ES-I3 (cell line): ENCODE measurements at regions not wholly inside any gene's neighbourhood (a gene's known extent, or its start where the extent isn't known, plus 50 kb on each side); places are given as distances from the start of the nearest gene placed in this dataset.

ENCODE experiments used
- H3K36me3 ChIP-seq: 2 replicates; pipeline ENCODE4 v1.6.1; 2013; ENCODE audit warnings: mild to moderate bottlenecking, low read length, control low read depth, moderate library complexity; ENCODE audit not compliant: insufficient read depth
- H3K4me1 ChIP-seq: 2 replicates; pipeline ENCODE4 v1.6.1; 2013; ENCODE audit warnings: mild to moderate bottlenecking, control low read depth, low read length; ENCODE audit not compliant: insufficient read depth
- H3K9ac ChIP-seq: 2 replicates; pipeline ENCODE4 v1.6.1; 2013; ENCODE audit warnings: low read depth, mild to moderate bottlenecking, low read length, moderate library complexity
- H3K9me3 ChIP-seq: 2 replicates; pipeline ENCODE4 v1.6.1; 2013; ENCODE audit warnings: mild to moderate bottlenecking, low read length, moderate library complexity; ENCODE audit not compliant: control insufficient read depth, insufficient read depth

GRCh38 chr2:52695731-52696130 lies 1071.9 kb upstream of the CHAC2 start:
- Histone ChIP-seq H3K36me3 (no peaks in the 10 kb centered on the region), H3K4me1 (no peaks in the 10 kb centered on the region), H3K9ac (no peak overlapping the region), H3K9me3 (no peaks in the 10 kb centered on the region)

DNA sequence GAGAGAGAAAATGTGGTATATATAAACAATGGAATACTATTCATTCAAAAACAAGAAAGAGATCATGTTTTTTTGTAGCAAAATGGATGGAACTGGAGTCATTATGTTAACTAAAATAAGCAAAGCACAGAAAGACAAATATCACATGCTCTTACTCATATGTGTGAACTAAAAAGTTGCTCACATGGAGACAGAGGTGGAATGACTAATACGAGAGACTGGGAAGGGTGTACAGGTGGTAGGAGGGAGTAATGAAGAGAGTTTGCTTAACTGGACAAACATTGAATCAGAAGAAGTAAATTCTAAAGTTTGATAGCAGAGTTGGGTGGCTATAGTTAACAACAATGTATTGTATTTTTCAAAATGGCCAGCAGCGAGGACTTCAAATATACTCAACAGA lies 1080.7 kb upstream of the CHAC2 start:
- Histone ChIP-seq H3K36me3 (no peaks in the 10 kb centered on the region), H3K9me3 (peaks cover 8% of the 10 kb centered on the region; the same call in 1 of the 2 replicates), H3K9ac (no peak overlapping the region), H3K4me1 (no peaks in the 10 kb centered on the region)

DNA sequence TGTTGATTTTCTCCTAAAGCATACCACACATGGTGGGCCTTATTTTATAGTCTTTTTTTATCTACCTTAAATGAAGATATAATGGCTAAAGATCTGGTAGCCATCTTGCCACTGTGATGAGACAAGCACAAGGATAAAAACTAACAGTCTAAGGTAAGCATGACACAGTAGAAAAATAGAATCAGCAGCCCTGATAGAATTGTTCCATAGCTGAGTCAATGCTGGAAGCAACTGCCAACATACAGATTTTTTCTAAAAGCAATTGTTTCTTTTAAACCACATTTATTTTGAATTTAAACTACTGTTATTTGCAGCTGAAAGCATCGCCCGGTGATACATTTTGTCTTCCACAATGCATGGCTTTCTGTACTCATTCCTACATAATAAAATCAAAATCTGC lies 1091.5 kb upstream of the CHAC2 start:
- no peaks in the 10 kb centered on the region for H3K36me3 ChIP-seq
- H3K9me3 ChIP-seq = no peaks in the 10 kb centered on the region
- H3K9ac ChIP-seq = no peak overlapping the region
- H3K4me1 ChIP-seq = peaks cover 19% of the 10 kb centered on the region; the same call in 1 of the 2 replicates

- no peaks in the 10 kb centered on the region for H3K9me3 ChIP-seq
- no peaks in the 10 kb centered on the region for H3K36me3 ChIP-seq
- H3K9ac ChIP-seq = no peak overlapping the region
- no peaks in the 10 kb centered on the region for H3K4me1 ChIP-seq
These were observed 1098.9 kb upstream of the CHAC2 start for GRCh38 chr2:52668724-52669123.

- Histone ChIP-seq H3K36me3 (no peaks in the 10 kb centered on the region), H3K9me3 (no peaks in the 10 kb centered on the region)
These were observed 1108.1 kb upstream of the CHAC2 start for GRCh38 chr2:52659546-52659945.

GRCh38 chr2:52658598-52658997 lies 1109.0 kb upstream of the CHAC2 start:
- Histone ChIP-seq H3K9ac (no peak overlapping the region), H3K4me1 (no peaks in the 10 kb centered on the region), H3K9me3 (no peaks in the 10 kb centered on the region), H3K36me3 (no peaks in the 10 kb centered on the region)

More at GRCh38 chr2:52659546-52659945, 1108.1 kb upstream of the CHAC2 start:
- no peak overlapping the region for H3K9ac ChIP-seq
- no peaks in the 10 kb centered on the region for H3K4me1 ChIP-seq

- Histone ChIP-seq H3K4me1 (no peaks in the 10 kb centered on the region), H3K9ac (no peak overlapping the region), H3K9me3 (no peaks in the 10 kb centered on the region), H3K36me3 (no peaks in the 10 kb centered on the region)
These were observed 1127.9 kb upstream of the CHAC2 start for GRCh38 chr2:52639692-52640091.

DNA sequence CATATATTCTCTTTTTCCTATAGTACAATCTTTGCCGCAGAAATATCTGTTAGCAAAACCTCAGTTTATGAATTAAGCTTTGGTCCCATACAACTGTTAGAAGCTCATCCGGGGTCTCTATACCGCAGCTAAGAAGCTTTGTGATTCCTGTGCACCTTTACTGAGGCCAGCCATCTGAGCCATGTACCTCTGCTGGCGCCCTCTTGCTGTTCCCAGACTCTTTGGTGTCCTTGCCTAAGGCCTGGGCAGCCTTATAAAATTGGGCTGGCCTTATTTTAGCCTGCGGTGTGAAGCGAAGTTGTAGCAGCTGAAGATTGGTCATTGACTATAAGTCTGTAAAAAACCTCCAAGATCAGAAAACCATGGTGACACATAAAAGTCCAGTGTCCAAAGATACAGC lies 1135.1 kb upstream of the CHAC2 start:
- Histone ChIP-seq H3K36me3 (no peaks in the 10 kb centered on the region), H3K9ac (no peak overlapping the region)

GRCh38 chr2:52629944-52630343 lies 1137.7 kb upstream of the CHAC2 start:
- no peaks in the 10 kb centered on the region for H3K36me3 ChIP-seq
- H3K9me3 ChIP-seq = no peaks in the 10 kb centered on the region; the same call in 1 of the 2 replicates
- no peak overlapping the region for H3K9ac ChIP-seq
- H3K4me1 ChIP-seq = no peaks in the 10 kb centered on the region

More for the DNA sequence above, 1135.1 kb upstream of the CHAC2 start:
- H3K4me1 ChIP-seq = no peaks in the 10 kb centered on the region
- H3K9me3 ChIP-seq = no peaks in the 10 kb centered on the region

GRCh38 chr2:52629531-52629930 lies 1138.1 kb upstream of the CHAC2 start:
- Histone ChIP-seq H3K36me3 (no peaks in the 10 kb centered on the region), H3K4me1 (no peaks in the 10 kb centered on the region), H3K9me3 (no peaks in the 10 kb centered on the region; the same call in 1 of the 2 replicates), H3K9ac (no peak overlapping the region)

- Histone ChIP-seq H3K36me3 (no peaks in the 10 kb centered on the region), H3K4me1 (no peaks in the 10 kb centered on the region), H3K9me3 (no peaks in the 10 kb centered on the region; the same call in 1 of the 2 replicates), H3K9ac (no peak overlapping the region)
These were observed 1145.3 kb upstream of the CHAC2 start for GRCh38 chr2:52622266-52622665.

- no peaks in the 10 kb centered on the region for H3K36me3 ChIP-seq
- H3K4me1 ChIP-seq = peaks cover 4% of the 10 kb centered on the region; the same call in 1 of the 2 replicates
- H3K9me3 ChIP-seq = no peaks in the 10 kb centered on the region
- H3K9ac ChIP-seq = no peak overlapping the region
These were observed 1154.5 kb upstream of the CHAC2 start for GRCh38 chr2:52613064-52613463.

GRCh38 chr2:52611759-52612158 lies 1155.8 kb upstream of the CHAC2 start:
- no peaks in the 10 kb centered on the region for H3K9me3 ChIP-seq
- peaks cover 4% of the 10 kb centered on the region; the same call in 1 of the 2 replicates for H3K4me1 ChIP-seq
- H3K36me3 ChIP-seq = no peaks in the 10 kb centered on the region
- no peak overlapping the region for H3K9ac ChIP-seq

GRCh38 chr2:52608030-52608429 lies 1159.6 kb upstream of the CHAC2 start:
- no peaks in the 10 kb centered on the region for H3K9me3 ChIP-seq
- peaks cover 4% of the 10 kb centered on the region; the same call in 1 of the 2 replicates for H3K4me1 ChIP-seq
- no peaks in the 10 kb centered on the region for H3K36me3 ChIP-seq
- H3K9ac ChIP-seq = no peak overlapping the region

DNA sequence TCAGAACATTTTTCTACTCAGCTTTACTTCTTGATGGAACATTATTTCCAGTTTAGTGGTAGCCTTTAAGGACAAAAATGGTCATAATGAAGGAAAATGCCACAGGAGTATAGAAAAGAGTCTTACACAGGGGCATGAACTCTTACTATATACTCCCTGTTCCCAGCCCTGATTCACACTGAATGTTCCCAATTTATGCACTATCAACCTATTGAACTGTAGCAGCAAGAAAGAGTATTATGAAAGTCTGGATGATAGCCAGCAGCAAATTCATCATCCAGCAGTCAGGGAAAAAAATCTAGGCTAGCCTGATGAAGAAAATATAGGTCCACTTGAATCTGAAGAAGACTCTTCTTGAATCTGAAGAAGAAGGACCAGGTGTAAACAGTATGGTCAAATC lies 1170.3 kb upstream of the CHAC2 start:
- H3K9me3 ChIP-seq = no peaks in the 10 kb centered on the region
- 0 out of 2 replicates have a peak, but pooled peaks cover 4% of the 10 kb centered on the region for H3K4me1 ChIP-seq
- H3K36me3 ChIP-seq = no peaks in the 10 kb centered on the region
- no peak overlapping the region for H3K9ac ChIP-seq

DNA sequence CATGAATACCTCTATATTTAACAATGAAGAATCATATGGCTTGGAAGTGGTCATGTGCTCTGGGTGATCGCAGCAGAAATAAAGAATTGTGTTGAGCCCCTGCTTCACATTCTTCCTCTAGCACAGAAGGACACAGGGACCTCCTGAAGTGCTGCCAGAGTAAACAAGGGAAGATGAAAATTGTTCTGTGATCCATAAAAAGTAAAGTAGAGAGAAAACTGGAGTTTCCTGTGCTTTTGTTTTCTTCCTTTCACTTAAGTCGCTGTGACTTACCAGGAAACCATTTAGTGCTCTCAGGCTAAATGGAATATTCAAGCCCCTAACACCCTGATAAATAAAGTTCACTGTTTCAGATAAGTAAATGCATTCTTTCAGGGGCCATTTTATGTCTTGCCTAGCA lies 1173.6 kb upstream of the CHAC2 start:
- H3K9ac ChIP-seq = no peak overlapping the region
- no peaks in the 10 kb centered on the region for H3K36me3 ChIP-seq
- 0 out of 2 replicates have a peak, but pooled peaks cover 4% of the 10 kb centered on the region for H3K4me1 ChIP-seq
- H3K9me3 ChIP-seq = no peaks in the 10 kb centered on the region
